Right lobe of liver (tissue), 4 donors: ENCODE measurements at regions not wholly inside any gene's neighbourhood (a gene's known extent, or its start where the extent isn't known, plus 50 kb on each side); places are given as distances from the start of the nearest gene placed in this dataset.

Source experiments
- POLR2A ChIP-seq: fragments of 450-650 bp; IDR thresholded peaks from one replicate; pipeline ENCODE4 v1.6.1; 2017; ENCODE audit warnings: antibody characterized with exemption, mild to moderate bottlenecking
- TF ChIP-seq, protein P1 (sequence below), 4 donors: fragments of 200-600 bp in 3 of 4; fragments of 450-650 bp in 1 of 4; IDR thresholded peaks; one replicate each; pipeline versions ENCODE4 v1.5.1 to v1.8.0; 2016 to 2022; ENCODE audit warnings: antibody characterized with exemption in 4 of 4, mild to moderate bottlenecking in 2 of 4
- donor health status: DM: no; HTN: no; CAD: no.
- donor health status: DM: no; HTN: no; CAD: no.
- donor health status: DM: no; HTN: yes; CAD: no.

DNA sequence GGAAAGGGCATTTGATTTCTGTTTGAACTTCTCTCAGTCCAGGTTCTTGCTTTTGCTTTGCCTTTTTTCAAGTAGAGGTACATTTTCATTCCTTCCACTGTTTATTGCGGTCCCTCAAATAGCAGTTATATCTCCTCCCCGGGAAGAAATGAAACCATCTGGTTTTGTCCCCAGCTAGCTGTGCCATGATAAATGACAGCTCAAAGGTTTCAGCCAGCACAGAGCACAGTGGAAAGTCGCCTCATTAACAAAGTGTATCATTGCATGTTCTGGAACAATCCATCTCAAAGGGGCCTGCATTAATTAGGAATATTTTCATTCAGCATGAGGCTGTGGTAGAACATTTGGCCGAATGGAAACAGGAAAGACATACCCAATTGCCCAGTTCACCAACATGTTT is 146.0 kb downstream of the EDN3 start:
- TF ChIP-seq POLR2A, result no peak
- TF ChIP-seq, protein P1, sequence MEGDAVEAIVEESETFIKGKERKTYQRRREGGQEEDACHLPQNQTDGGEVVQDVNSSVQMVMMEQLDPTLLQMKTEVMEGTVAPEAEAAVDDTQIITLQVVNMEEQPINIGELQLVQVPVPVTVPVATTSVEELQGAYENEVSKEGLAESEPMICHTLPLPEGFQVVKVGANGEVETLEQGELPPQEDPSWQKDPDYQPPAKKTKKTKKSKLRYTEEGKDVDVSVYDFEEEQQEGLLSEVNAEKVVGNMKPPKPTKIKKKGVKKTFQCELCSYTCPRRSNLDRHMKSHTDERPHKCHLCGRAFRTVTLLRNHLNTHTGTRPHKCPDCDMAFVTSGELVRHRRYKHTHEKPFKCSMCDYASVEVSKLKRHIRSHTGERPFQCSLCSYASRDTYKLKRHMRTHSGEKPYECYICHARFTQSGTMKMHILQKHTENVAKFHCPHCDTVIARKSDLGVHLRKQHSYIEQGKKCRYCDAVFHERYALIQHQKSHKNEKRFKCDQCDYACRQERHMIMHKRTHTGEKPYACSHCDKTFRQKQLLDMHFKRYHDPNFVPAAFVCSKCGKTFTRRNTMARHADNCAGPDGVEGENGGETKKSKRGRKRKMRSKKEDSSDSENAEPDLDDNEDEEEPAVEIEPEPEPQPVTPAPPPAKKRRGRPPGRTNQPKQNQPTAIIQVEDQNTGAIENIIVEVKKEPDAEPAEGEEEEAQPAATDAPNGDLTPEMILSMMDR (IDR thresholded peaks at IDR 0.05), result no peak
